OCI-M2 (cell line): ENCODE measurements at regions not wholly inside any gene's neighbourhood (a gene's known extent, or its start where the extent isn't known, plus 50 kb on each side); places are given as distances from the start of the nearest gene placed in this dataset.
"Not testable (repeated sequence)": the region's sequence is repeated elsewhere in the genome, so short reads cannot be mapped to it uniquely, and the experiment has no call there.

Experiments used
- DNase-seq: peaks from one replicate; lab custom pipeline; 2025; ENCODE audit not compliant: unreplicated experiment; lab: John Stamatoyannopoulos, UW

- DNase-seq, result no peak
These were observed 568.9 kb upstream of the NR2F2 start for GRCh38 chr15:95761501-95762165.

GRCh38 chr15:95763426-95763825 lies 567.1 kb upstream of the NR2F2 start:
- no peak for DNase-seq

GRCh38 chr15:95765161-95765560 lies 565.3 kb upstream of the NR2F2 start:
- no peak for DNase-seq

GRCh38 chr15:95770196-95770595 lies 560.3 kb upstream of the NR2F2 start:
- no peak for DNase-seq

GRCh38 chr15:95772982-95773381 lies 557.5 kb upstream of the NR2F2 start:
- no peak for DNase-seq

GRCh38 chr15:95784508-95784907 lies 546.0 kb upstream of the NR2F2 start:
- no peak for DNase-seq

- not testable (repeated sequence) for DNase-seq
These were observed 545.2 kb upstream of the NR2F2 start for GRCh38 chr15:95785276-95785675.

- no peak for DNase-seq
These were observed 537.3 kb upstream of the NR2F2 start for GRCh38 chr15:95793231-95793630.

GRCh38 chr15:95795386-95795785 lies 535.1 kb upstream of the NR2F2 start:
- no peak for DNase-seq

GRCh38 chr15:95799286-95800200 lies 531.0 kb upstream of the NR2F2 start:
- DNase-seq, result no peak

GRCh38 chr15:95804484-95804883 lies 526.0 kb upstream of the NR2F2 start:
- DNase-seq, result no peak

GRCh38 chr15:95812491-95812890 lies 518.0 kb upstream of the NR2F2 start:
- no peak for DNase-seq

- DNase-seq, result no peak
These were observed 515.6 kb upstream of the NR2F2 start for GRCh38 chr15:95814908-95815307.

GRCh38 chr15:95816591-95816990 lies 513.9 kb upstream of the NR2F2 start:
- DNase-seq, result no peak

GRCh38 chr15:95822961-95823360 lies 507.5 kb upstream of the NR2F2 start:
- no peak for DNase-seq

- DNase-seq, result no peak
These were observed 505.3 kb upstream of the NR2F2 start for GRCh38 chr15:95825208-95825607.

- DNase-seq, result no peak
These were observed 504.7 kb upstream of the NR2F2 start for GRCh38 chr15:95825671-95826411.

GRCh38 chr15:95826412-95827195 lies 503.9 kb upstream of the NR2F2 start:
- no peak for DNase-seq

GRCh38 chr15:95829062-95829461 lies 501.4 kb upstream of the NR2F2 start:
- no peak for DNase-seq

GRCh38 chr15:95830281-95830680 lies 500.2 kb upstream of the NR2F2 start:
- DNase-seq, result no peak

- DNase-seq, result no peak
These were observed 497.8 kb upstream of the NR2F2 start for GRCh38 chr15:95832668-95833067.
